GF-D8 (cell line): ENCODE measurements at regions not wholly inside any gene's neighbourhood (a gene's known extent, or its start where the extent isn't known, plus 50 kb on each side); places are given as distances from the start of the nearest gene placed in this dataset.

Experiments
- DNase-seq: peaks from one replicate; lab custom pipeline; 2025; lab: John Stamatoyannopoulos, UW

DNA sequence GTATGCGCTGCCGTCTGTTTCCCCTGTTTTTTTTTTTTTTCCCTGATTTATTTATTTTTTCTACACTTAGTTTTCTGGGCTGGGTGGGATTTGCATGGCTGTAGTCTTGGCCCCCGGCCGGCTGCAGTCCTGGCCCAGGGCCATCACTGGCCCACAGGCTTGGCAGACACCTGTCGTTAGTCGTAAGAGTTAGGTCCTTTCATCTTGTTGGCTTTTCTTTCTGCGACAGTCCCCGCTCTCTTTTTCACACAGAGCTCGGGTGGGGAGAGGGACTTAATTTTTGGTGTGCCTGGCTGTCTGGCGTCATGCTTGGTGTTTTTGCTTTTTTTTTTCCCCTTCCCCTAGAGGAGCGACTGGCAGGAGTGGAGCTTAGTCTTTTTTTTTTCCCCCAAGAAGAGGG lies 183.4 kb downstream of the KLF13 start:
- DNase-seq, result no peak

DNA sequence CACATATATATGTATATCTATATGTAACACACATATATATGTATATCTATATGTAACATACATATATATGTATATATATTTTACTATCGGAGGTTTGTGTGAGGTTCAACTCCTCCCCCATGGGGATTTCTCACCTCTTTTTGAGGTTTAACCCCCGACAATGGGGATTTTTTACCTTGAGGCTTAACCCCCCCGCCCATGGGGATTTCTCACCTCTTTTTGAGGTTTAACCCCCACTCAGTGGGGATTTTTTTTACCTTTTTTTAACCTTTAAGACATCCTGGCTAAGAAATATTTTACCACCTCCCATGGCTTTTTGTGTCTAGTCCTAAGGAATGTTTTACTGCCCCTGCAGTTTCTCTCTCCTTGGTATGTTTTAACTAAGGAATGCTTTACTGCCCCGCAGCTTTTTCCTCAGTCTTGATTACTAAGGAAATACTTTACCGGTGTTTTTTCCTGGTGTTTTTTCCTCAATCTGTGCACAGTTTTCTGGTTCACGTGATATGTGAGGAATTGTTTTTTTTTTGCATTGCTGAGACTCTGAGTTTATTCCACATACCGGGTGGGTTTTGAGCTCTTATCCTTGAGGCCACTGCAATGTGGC lies 185.2 kb downstream of the KLF13 start:
- no peak for DNase-seq

GRCh38 chr15:31513178-31513577 lies 186.5 kb downstream of the KLF13 start:
- no peak for DNase-seq

DNA sequence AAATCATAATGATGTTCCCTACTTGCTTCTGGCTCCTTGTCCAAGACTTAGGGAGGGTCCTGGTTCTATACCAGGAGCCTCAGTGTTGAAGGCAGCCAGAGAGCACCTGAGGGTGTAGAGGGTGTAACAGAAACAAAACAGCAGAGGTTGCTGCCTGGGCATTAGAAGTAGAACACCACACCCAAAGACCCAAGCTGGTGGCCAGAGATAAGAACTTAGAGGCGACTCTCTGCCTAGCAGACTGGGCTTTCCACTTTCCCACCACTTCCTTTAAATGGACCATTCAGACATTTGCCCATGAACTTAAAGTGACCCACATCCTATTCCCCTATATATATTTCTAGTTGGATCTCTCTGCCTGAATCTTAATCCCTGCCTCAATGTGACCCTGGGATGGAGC lies 189.8 kb downstream of the KLF13 start:
- DNase-seq, result no peak

DNA sequence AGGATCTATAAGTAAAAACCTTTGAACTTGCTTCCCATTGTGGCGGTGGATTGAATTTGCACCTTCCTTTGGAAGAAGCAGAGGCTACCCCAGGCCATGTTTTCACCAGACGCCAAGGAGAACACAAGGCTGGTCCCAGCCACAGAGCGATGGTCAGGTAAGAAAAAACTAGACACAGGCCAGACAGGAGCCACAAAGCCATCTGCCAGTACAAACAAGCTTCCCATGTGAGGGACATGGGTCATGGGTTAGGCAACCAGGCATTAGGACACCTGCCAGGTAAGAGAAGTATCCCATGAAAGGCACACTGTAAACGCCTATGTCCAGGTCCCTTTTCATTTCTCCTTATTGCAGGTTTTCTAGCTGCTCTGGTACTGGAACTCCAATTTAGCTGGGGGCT lies 190.2 kb downstream of the KLF13 start:
- DNase-seq, result no peak

DNA sequence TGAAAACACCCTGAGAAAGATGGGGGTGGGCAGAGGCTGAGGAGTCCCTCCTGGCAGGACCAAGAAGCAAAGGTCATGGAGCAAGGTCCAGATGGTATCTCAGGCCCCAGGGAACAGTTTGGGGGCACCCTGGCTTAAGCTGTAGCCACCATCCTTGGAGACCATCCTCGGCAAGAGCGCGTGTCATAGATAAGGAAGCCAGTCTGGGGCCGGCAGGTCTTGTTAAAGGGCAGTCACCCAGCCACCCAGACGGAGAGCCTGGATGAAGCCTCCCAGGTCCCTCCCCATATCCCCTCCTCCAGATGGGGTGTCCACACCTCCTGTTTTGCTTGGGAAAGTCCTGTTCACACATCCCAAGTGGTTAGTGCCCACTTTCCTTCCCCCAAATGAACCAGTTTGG lies 191.1 kb downstream of the KLF13 start:
- DNase-seq, result no peak

- DNase-seq, result no peak
Measured at GRCh38 chr15:31522028-31522427, 195.4 kb downstream of the KLF13 start.

DNA sequence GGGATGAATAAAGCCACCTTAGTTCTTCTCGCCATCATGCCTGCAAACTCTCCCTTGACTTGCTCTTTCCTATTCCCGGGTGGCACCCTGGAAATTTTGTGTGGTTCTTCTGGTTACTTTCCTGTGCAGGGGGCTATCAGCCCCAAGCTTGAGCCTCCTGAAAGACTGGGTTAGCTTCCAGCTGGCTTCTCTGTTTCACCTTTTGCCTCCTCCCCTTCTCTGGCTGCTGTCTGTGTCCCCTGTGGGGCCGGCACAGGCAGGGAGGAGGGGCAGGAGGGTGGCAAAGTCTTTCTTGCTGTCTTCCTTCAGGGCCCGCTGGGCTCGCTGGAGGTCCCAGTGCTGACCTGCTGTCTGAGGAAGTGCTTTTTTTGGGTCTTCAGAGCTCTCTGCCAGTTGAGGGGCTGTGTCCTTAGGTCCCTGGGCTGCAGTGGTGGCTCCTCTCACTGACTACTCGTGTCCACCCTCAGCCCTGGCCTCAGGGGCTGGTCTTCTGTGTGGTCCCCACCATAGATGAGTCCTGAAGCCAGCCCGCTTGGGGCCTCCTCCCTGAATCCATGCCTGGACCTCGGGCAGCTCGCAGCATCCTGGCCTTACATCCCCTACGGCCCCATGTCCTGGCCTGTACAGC lies 196.5 kb downstream of the KLF13 start:
- DNase-seq, result no peak

DNA sequence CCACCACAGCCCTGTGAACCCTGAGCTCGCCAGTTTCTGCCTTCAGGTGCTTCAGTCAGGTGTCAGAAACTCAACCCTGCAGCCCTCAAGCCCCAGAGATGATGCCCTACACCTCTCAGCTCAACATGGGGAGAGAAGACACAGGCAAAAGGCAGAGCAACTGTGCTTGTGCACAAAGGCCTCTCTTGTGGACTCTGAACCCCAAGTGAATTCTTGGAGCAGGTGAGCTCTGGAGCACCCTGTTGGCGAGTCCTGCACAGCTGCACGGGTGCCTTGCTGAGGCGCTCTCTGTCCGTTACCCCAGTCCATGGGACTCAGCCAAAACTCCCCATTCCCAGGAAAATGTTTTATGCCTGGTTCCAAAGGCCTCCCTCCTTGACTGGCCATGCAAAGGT lies 197.0 kb downstream of the KLF13 start:
- DNase-seq, result no peak

- no peak for DNase-seq
Measured at GRCh38 chr15:31525185-31525695, 198.6 kb downstream of the KLF13 start.

- DNase-seq, result no peak
Measured at GRCh38 chr15:31525988-31526665, 199.5 kb downstream of the KLF13 start.

- DNase-seq, result no peak
Measured at GRCh38 chr15:31526916-31527690, 200.5 kb downstream of the KLF13 start.

GRCh38 chr15:31528846-31529245 lies 202.2 kb downstream of the KLF13 start:
- no peak for DNase-seq

DNA sequence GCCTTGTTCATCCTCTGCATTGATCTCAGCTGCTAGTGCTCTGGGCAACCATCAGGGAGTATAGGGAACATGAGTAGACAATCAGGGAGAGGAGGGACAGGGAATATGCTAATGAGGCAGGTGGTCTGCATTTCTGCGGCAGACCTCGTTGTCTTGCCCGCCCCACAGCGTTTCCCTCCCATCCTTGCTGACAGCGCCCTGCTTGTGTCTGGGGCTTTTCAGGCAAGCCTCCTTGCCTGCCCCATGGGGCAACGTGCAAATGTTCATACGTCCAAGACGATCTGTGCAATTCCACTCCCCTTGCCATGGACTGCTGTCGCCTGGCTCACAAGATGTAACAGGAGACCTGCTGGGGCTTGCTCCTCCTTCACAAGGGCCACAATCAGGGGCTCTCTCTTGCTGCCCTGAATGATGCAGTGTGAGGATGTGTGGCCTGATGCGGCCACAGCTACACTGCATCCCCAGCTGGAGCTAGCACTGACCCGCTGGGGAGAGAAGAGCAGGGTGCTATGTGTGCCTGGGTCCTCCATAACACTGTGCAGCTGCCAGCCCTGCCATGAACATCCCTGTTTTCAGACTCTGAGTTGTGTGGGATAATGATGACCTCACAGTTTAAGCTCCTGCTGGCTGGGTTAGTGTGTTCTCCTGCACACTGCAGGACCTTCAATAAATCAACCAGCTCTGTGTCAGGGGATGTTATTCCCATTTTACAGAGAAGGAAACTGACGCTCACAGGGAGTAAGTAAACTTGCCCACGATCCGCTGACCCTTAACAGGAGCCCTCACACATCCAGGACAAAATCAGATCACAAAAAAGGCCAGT lies 211.3 kb downstream of the KLF13 start:
- no peak for DNase-seq

GRCh38 chr15:31540633-31541032 lies 214.0 kb downstream of the KLF13 start:
- DNase-seq, result no peak

- DNase-seq, result no peak
Measured at GRCh38 chr15:31544361-31544760, 217.7 kb downstream of the KLF13 start.

- no peak for DNase-seq
Measured at GRCh38 chr15:31545257-31545656, 218.6 kb downstream of the KLF13 start.

DNA sequence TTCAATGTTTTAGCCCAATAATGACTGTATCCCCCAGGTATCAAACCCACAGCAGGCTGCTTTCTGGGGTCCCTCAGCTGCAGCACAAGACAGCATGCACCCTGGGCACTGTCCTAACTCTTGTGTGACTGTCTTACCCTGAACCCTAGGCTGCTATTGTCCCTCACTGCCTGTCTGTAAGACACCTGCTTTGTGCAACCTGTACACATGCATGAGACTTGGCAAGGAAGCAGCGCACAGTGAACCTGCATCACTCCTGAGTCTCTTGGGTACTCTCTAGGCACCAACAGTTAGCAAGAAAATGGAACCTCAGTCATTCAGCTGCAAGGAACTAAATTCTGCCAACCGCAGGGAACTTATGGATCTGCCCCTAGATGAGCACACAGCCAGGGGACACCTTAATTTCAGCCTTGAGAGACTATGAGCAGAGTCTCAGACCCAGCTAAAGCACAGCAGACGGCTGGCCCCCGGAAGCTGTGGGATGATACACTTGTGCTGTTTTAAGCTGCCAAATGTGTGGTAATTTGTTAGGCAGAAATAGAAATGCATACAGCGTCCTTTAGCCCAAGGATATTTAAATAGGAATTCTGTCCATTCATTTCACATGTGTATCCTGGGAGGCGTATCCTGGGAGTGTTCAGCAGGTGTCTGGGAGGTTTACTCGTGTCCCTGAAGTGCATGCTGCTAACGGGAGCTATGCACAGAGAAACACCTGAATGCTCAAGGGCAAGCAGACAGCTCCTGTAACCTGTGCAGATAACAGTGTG lies 223.8 kb downstream of the KLF13 start:
- no peak for DNase-seq

GRCh38 chr15:31551323-31551722 lies 224.7 kb downstream of the KLF13 start:
- DNase-seq, result no peak

DNA sequence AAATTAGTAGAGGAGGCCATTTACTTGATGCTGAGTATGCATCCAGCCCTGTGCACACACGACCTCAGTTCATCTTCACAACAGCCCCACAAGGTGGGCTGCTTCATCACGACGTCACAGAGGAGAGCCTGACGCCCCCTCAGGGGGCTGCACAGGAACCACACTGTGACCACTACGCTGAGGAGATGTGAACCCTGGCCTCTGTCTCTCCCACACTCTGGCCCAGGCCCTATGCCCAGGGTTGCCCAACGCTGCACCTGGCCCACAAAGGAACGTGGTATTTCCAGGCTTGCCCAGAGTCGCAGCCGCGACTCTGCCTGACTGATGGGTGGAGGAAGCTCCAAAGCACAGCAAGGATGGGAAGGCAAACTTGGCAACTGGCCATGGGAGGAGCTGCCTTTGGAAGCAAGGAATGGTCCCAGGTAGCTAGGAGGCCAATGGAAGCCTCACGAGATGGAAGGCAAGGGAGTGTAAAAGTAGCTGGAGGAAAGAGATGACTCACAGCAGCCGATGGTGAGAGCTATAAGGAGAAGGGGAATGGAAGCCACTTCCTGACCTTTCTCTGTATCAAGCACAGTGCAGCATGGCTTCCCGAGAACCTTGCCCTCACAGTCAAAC lies 226.0 kb downstream of the KLF13 start:
- no peak for DNase-seq

DNA sequence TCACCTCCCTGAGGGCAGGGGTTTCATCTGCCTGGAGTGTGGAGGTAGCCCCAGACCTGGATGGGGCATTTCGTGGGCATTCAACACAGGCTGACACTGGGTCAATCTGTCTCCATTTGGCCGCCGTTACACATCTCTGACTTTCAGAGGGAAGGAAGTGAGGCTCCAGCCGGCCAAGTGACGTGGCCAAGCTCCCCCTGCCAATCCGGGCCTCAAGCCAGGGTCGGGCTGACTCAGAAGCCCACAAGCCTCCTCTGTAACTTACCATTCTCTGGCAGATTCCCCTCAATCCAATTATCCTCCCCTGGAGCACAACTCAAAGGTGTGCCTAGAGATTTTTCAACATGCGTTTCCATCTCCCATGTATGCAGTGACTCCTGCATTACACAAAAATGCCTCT lies 227.6 kb downstream of the KLF13 start:
- no peak for DNase-seq
